Body of pancreas (tissue), 4 donors: ENCODE measurements at regions not wholly inside any gene's neighbourhood (a gene's known extent, or its start where the extent isn't known, plus 50 kb on each side); places are given as distances from the start of the nearest gene placed in this dataset.

ENCODE experiments used
- POLR2A ChIP-seq, 3 donors: fragments of 450-650 bp; IDR thresholded peaks; one replicate each; pipeline ENCODE4 v1.6.1; 2016; ENCODE audit warnings: antibody characterized with exemption in 3 of 3, mild to moderate bottlenecking in 2 of 3
- TF ChIP-seq, protein P1 (sequence below), 7 experiments: fragments of 450-650 bp in 4 of 7; fragments of 200-600 bp in 3 of 7; sonication (generic) in 3 of 7; IDR thresholded peaks; one replicate each; pipeline ENCODE4 v1.5.1; 2016 to 2019; ENCODE audit warnings: antibody characterized with exemption in 7 of 7

DNA sequence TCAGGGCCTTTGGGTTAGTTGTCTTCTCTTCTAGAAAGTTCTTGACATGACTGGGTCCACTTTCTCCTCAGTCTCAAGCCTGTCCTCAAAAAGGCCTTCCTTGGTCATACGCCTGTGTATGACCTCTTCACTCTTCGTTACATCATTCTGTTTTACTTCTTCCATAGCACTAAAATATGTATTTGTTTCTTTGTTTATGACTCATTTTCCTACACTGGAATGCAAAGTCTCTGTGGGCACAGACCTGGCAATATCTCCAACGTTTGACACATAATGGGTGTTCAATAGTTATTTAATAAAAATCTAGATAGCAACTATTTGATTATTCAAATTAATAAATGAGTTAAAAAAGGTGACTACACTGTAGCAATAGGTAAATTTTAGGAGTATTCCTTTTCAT, 85.1 kb downstream of the YIPF5 start:
- TF ChIP-seq, protein P1, sequence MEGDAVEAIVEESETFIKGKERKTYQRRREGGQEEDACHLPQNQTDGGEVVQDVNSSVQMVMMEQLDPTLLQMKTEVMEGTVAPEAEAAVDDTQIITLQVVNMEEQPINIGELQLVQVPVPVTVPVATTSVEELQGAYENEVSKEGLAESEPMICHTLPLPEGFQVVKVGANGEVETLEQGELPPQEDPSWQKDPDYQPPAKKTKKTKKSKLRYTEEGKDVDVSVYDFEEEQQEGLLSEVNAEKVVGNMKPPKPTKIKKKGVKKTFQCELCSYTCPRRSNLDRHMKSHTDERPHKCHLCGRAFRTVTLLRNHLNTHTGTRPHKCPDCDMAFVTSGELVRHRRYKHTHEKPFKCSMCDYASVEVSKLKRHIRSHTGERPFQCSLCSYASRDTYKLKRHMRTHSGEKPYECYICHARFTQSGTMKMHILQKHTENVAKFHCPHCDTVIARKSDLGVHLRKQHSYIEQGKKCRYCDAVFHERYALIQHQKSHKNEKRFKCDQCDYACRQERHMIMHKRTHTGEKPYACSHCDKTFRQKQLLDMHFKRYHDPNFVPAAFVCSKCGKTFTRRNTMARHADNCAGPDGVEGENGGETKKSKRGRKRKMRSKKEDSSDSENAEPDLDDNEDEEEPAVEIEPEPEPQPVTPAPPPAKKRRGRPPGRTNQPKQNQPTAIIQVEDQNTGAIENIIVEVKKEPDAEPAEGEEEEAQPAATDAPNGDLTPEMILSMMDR (IDR thresholded peaks at IDR 0.05): no peak
- no peak for TF ChIP-seq POLR2A (IDR thresholded peaks at IDR 0.05)
